K562 (cell line): ENCODE measurements at regions not wholly inside any gene's neighbourhood (a gene's known extent, or its start where the extent isn't known, plus 50 kb on each side); places are given as distances from the start of the nearest gene placed in this dataset.

Source experiments
- C11orf30 ChIP-seq: fragments of 450-650 bp; IDR thresholded peaks from 2 replicates; pipeline ENCODE4 v1.6.1; 2016; ENCODE audit warnings: low read depth, mild to moderate bottlenecking
- CBFA2T3 ChIP-seq: fragments of 450-650 bp; IDR thresholded peaks from 2 replicates; pipeline ENCODE4 v1.6.1; 2017
- CHD4 ChIP-seq: fragments of 200-600 bp; sonication (generic); IDR thresholded peaks from 3 replicates; pipeline ENCODE4 v1.6.1; 2012; ENCODE audit warnings: low read depth, mild to moderate bottlenecking, mixed read lengths, low read length, inconsistent platforms; ENCODE audit not compliant: insufficient read depth, insufficient replicate concordance, poor library complexity, severe bottlenecking
- COPS2 ChIP-seq: fragments of 450-650 bp; conservative IDR thresholded peaks from 2 replicates; pipeline ENCODE4 v1.6.1; 2016; ENCODE audit warnings: mild to moderate bottlenecking, moderate library complexity
- FIP1L1 ChIP-seq: fragments of 200-400 bp; formaldehyde crosslinking; IDR thresholded peaks from 2 replicates; pipeline ENCODE4 v1.6.1; 2018; ENCODE audit warnings: mild to moderate bottlenecking, low read depth, low read length; ENCODE audit not compliant: poor library complexity, severe bottlenecking
- MLLT1 ChIP-seq, 2 experiments: fragments of 450-650 bp; IDR thresholded peaks; 2 replicates each; pipeline ENCODE4 v1.6.1; 2016
- PBX2 ChIP-seq, 2 experiments: IDR thresholded peaks in 1 of 2; conservative IDR thresholded peaks in 1 of 2; 2 replicates each; pipeline ENCODE4 v1.6.1; 2016; ENCODE audit warnings: low read depth in 2 of 2, mild to moderate bottlenecking in 1 of 2, missing compliant biosample characterization in 1 of 2, missing genetic modification characterization in 1 of 2, moderate library complexity in 1 of 2
- PHF20 ChIP-seq: fragments of 450-650 bp; IDR thresholded peaks from 2 replicates; pipeline ENCODE4 v1.6.1; 2018; ENCODE audit not compliant: partially characterized antibody
- RBM17 ChIP-seq: fragments of 200-400 bp; formaldehyde crosslinking; IDR thresholded peaks from 2 replicates; pipeline ENCODE4 v1.6.1; 2017; ENCODE audit warnings: low read depth, mild to moderate bottlenecking, low read length, borderline replicate concordance
- RBM22 ChIP-seq: fragments of 200-400 bp; formaldehyde crosslinking; IDR thresholded peaks from 2 replicates; pipeline ENCODE4 v1.6.1; 2018; ENCODE audit warnings: low read length, low read depth; ENCODE audit not compliant: poor library complexity, severe bottlenecking
- SAFB ChIP-seq: fragments of 200-400 bp; formaldehyde crosslinking; IDR thresholded peaks from 2 replicates; pipeline ENCODE4 v1.6.1; 2017; ENCODE audit warnings: low read depth, low read length, borderline replicate concordance
- SIN3B ChIP-seq: fragments of 450-650 bp; IDR thresholded peaks from 2 replicates; pipeline ENCODE4 v1.6.1; 2017; ENCODE audit warnings: low read depth, mild to moderate bottlenecking, moderate library complexity
- SMARCB1 ChIP-seq: IDR thresholded peaks from 2 replicates; pipeline ENCODE4 v1.6.1; 2011; ENCODE audit warnings: improper control_type of control experiment, low read depth; ENCODE audit not compliant: insufficient read length
- ZBTB7A ChIP-seq: IDR thresholded peaks from 2 replicates; pipeline ENCODE4 v1.6.1; 2011; ENCODE audit warnings: low read depth, mild to moderate bottlenecking, low read length, moderate library complexity, borderline replicate concordance; ENCODE audit not compliant: control insufficient read depth
- ZFP30 ChIP-seq: fragments of 250-450 bp; sonication (Bioruptor Pico); IDR thresholded peaks from 2 replicates; pipeline ENCODE4 v1.8.0; 2022; ENCODE audit warnings: moderate library complexity, mild to moderate bottlenecking, inconsistent platforms, borderline replicate concordance
- ZNF347 ChIP-seq: fragments of 450-650 bp; formaldehyde crosslinking; IDR thresholded peaks from 2 replicates; pipeline ENCODE4 v1.4.0; 2020; ENCODE audit warnings: low read depth, mild to moderate bottlenecking, moderate library complexity
- ZNF644 ChIP-seq: fragments of 200-800 bp; sonication (Bioruptor generic); IDR thresholded peaks from 2 replicates; pipeline ENCODE4 v1.6.1; 2016; ENCODE audit warnings: low read depth, missing genetic modification characterization, missing compliant biosample characterization
- ZNF699 ChIP-seq: fragments of 250-450 bp; sonication (Bioruptor Pico); IDR thresholded peaks from 2 replicates; pipeline ENCODE4 v1.8.0; 2021; ENCODE audit warnings: mild to moderate bottlenecking, moderate library complexity; ENCODE audit not compliant: insufficient replicate concordance
- TF ChIP-seq, protein P1 (sequence below): sonication (generic); formaldehyde crosslinking; IDR thresholded peaks from 2 replicates; pipeline ENCODE4 v1.8.0; 2022; ENCODE audit warnings: mild to moderate bottlenecking, low read depth, missing genetic modification reagents
- TF ChIP-seq, protein P2 (sequence below): IDR thresholded peaks from 2 replicates; pipeline ENCODE4 v1.6.1; 2011; ENCODE audit not compliant: insufficient read length; ENCODE audit errors: extremely low read depth

DNA sequence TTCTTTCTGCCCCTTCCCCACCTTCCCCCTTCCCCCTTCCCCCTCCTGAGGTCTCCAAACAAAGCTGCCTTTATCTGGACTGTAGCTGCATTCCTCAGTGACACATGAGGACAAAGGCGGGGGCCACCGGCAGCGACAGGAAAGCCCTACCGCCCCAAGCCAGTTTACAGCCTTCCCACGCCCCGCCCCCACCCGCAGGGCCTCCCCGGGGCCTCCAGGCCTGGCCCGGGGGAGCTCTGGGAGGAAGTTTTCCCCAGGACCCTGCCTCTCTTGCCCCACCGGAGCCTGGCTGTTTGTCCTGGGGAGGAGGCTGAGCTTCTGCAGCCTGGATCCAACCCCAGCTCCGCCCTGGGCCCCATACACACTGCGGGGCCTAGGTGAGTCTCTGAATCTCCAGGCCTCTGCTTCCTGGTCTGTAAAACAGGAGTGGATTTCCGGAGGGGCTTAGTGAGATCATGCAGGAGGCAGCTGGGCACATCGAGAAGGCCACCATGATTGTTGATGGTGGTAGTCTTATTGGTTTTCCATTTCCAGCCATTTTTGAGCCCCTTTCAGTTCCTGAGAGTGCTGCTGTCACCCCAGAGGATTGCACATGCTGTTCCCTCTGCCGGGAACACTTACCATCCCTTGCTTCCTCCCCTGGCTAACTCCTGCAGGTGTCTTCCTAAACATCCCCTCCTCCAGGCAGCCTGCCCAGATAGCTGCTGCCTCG lies 130.7 kb downstream of the MN1 start (continued):
- TF ChIP-seq, protein P1, sequence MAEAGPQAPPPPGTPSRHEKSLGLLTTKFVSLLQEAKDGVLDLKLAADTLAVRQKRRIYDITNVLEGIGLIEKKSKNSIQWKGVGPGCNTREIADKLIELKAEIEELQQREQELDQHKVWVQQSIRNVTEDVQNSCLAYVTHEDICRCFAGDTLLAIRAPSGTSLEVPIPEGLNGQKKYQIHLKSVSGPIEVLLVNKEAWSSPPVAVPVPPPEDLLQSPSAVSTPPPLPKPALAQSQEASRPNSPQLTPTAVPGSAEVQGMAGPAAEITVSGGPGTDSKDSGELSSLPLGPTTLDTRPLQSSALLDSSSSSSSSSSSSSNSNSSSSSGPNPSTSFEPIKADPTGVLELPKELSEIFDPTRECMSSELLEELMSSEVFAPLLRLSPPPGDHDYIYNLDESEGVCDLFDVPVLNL (CRISPR knock-in tag): no peak
- TF ChIP-seq SIN3B: no peak
- TF ChIP-seq ZBTB7A: peak; percentile 84; the same call in 1 of the 2 replicates
- TF ChIP-seq ZNF347 (CRISPR knock-in tag): no peak
- TF ChIP-seq, protein P2, sequence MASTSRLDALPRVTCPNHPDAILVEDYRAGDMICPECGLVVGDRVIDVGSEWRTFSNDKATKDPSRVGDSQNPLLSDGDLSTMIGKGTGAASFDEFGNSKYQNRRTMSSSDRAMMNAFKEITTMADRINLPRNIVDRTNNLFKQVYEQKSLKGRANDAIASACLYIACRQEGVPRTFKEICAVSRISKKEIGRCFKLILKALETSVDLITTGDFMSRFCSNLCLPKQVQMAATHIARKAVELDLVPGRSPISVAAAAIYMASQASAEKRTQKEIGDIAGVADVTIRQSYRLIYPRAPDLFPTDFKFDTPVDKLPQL: no peak
- TF ChIP-seq CHD4: no peak
- no peak for TF ChIP-seq SMARCB1
- TF ChIP-seq RBM22: no peak
- no peak for TF ChIP-seq ZFP30 (CRISPR knock-in tag)
- TF ChIP-seq PHF20: peak; percentile 29
- no peak for TF ChIP-seq C11orf30
- no peak for TF ChIP-seq COPS2
- 0 out of 2 replicates have a peak, but pooled peaks have one; percentile 35 for TF ChIP-seq ZNF644 (tag)
- no peak for TF ChIP-seq SAFB
- no peak for TF ChIP-seq ZNF699 (CRISPR knock-in tag)
- TF ChIP-seq MLLT1 (IDR thresholded peaks at IDR 0.05): no peak
- no peak for TF ChIP-seq FIP1L1
- no peak for TF ChIP-seq RBM17
- TF ChIP-seq PBX2 (CRISPR knock-in tag; IDR thresholded peaks at IDR 0.05; ENCODE audit: low read depth): no peak
- TF ChIP-seq PBX2 (tag; conservative IDR thresholded peaks at IDR 0.05; ENCODE audit: low read depth): no peak
- no peak for TF ChIP-seq CBFA2T3
